GM19372 (cell line): ENCODE measurements at regions not wholly inside any gene's neighbourhood (a gene's known extent, or its start where the extent isn't known, plus 50 kb on each side); places are given as distances from the start of the nearest gene placed in this dataset.
"Not testable (repeated sequence)": the region's sequence is repeated elsewhere in the genome, so short reads cannot be mapped to it uniquely, and the experiment has no call there.

Experiments used
- ATAC-seq: cut with Tn5 transposase; IDR thresholded peaks from one replicate; pipeline ENCODE4 v1.9.1; 2021; ENCODE audit warnings: mild to moderate bottlenecking, low read depth, moderate library complexity; ENCODE audit not compliant: unreplicated experiment

GRCh38 chr6:90708206-90708737, 121.4 kb upstream of the MAP3K7 start:
- ATAC-seq = no peak

GRCh38 chr6:90707246-90707645, 120.4 kb upstream of the MAP3K7 start:
- no peak for ATAC-seq

GRCh38 chr6:90703336-90703735, 116.5 kb upstream of the MAP3K7 start:
- ATAC-seq = no peak

- ATAC-seq = no peak
Observed at GRCh38 chr6:90701926-90702325, 115.1 kb upstream of the MAP3K7 start.

- ATAC-seq = peak; percentile 67
Observed at GRCh38 chr6:90701146-90701781, 114.4 kb upstream of the MAP3K7 start.

GRCh38 chr6:90695316-90695715, 108.4 kb upstream of the MAP3K7 start:
- no peak for ATAC-seq

GRCh38 chr6:90694802-90695201, 107.9 kb upstream of the MAP3K7 start:
- ATAC-seq = no peak

GRCh38 chr6:90691823-90692222, 105.0 kb upstream of the MAP3K7 start:
- no peak for ATAC-seq

- ATAC-seq = no peak
Observed at GRCh38 chr6:90689172-90689571, 102.3 kb upstream of the MAP3K7 start.

GRCh38 chr6:90687775-90688380, 101.0 kb upstream of the MAP3K7 start:
- no peak for ATAC-seq

GRCh38 chr6:90681863-90682262, 95.0 kb upstream of the MAP3K7 start:
- ATAC-seq = no peak

- no peak for ATAC-seq
Observed at GRCh38 chr6:90678049-90678779, 91.3 kb upstream of the MAP3K7 start.

- ATAC-seq = no peak
Observed at GRCh38 chr6:90677440-90677839, 90.6 kb upstream of the MAP3K7 start.

- no peak for ATAC-seq
Observed at GRCh38 chr6:90676516-90677300, 89.8 kb upstream of the MAP3K7 start.

GRCh38 chr6:90675107-90675506, 88.2 kb upstream of the MAP3K7 start:
- not testable (repeated sequence) for ATAC-seq

GRCh38 chr6:90674077-90674476, 87.2 kb upstream of the MAP3K7 start:
- not testable (repeated sequence) for ATAC-seq

GRCh38 chr6:90669846-90670245, 83.0 kb upstream of the MAP3K7 start:
- ATAC-seq = no peak

- ATAC-seq = no peak
Observed at GRCh38 chr6:90669420-90669819, 82.5 kb upstream of the MAP3K7 start.

GRCh38 chr6:90668141-90668540, 81.3 kb upstream of the MAP3K7 start:
- ATAC-seq = no peak

GRCh38 chr6:90663873-90664272, 77.0 kb upstream of the MAP3K7 start:
- ATAC-seq = no peak

GRCh38 chr6:90663106-90663505, 76.2 kb upstream of the MAP3K7 start:
- no peak for ATAC-seq
